ENCODE measurements at regions not wholly inside any gene's neighbourhood (a gene's known extent, or its start where the extent isn't known, plus 50 kb on each side); places are given as distances from the start of the nearest gene placed in this dataset.

DNA sequence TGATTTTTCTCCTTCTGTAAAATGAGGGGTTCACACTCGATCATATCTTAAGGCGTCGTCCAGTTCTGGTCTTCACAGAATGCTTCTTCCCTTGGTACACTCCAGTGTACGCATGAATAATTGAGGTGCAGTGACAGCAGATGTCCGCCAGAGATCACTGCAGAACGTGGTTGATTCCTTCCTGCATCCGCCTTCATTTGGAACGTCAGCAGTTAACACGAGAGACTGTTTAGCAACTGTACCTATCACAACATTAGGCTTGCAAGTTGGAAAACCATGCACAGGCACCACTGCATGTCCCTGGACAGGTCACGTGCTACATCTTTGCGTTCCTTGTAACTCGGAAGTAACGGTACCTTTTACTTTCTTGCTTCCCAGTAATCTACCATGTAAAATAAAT is 66.0 kb upstream of the GEMIN8 start (continued):
- no peak for TF ChIP-seq CSRNP2 (CRISPR knock-in tag; conservative IDR thresholded peaks at IDR 0.05; ENCODE audit: low read depth)

- Histone ChIP-seq H3K9me3 (ENCODE audit: low read length) (no peaks in the 10 kb centered on the region), H3K27ac (ENCODE audit: extremely low read length, insufficient read depth, low read length) (no peak overlapping the region), H3K4me2 (ENCODE audit: low read depth, low read length) (no peak overlapping the region), H4K20me1 (ENCODE audit: insufficient read depth, low read length) (no peaks in the 10 kb centered on the region), H3K4me1 (ENCODE audit: insufficient read depth, low read length) (no peaks in the 10 kb centered on the region), H3K4me3 (replicated peaks in 1 of 3; ENCODE audit: insufficient read depth in 1 of 3, low read depth in 2 of 3, low read length in 3 of 3) (no peak overlapping the region), H3K79me2 (ENCODE audit: insufficient read depth, low read length) (no peaks in the 10 kb centered on the region), H3K27me3 (ENCODE audit: control insufficient read depth in 1 of 2, insufficient read depth in 2 of 2, low read length in 2 of 2) (no peaks in the 10 kb centered on the region; a peak in 1 of 5 replicates), H2AFZ (ENCODE audit: low read length) (no peak overlapping the region), H3K9ac (ENCODE audit: insufficient read depth, low read depth, low read length) (no peak overlapping the region), H3K36me3 (replicated peaks in 1 of 2; ENCODE audit: control insufficient read depth in 1 of 2, insufficient read depth in 2 of 2, low read length in 2 of 2) (no peaks in the 10 kb centered on the region)
- intact Hi-C loops (cut with micrococcal nuclease; ENCODE audit: unreplicated experiment) (no loop called here), in situ Hi-C loops (cut with HindIII; ENCODE audit: extremely low pct_ligation_motif_present, low pct_unique_long_range_greater_than_20kb) (loop anchor here (25.0 kb wide), 2 partner anchors 443 to 1043 kb away; partner anchors contain the start of gene GLRA2)
- 6% methylated on average over 2 of the region's 2 CpGs for WGBS (ENCODE audit: low lambda C conversion rate)
- TF ChIP-seq TCF12 (IDR thresholded peaks at IDR 0.05), result no peak
- TF ChIP-seq TCF12 (CRISPR knock-in tag; IDR thresholded peaks at IDR 0.05), result no peak
- TF ChIP-seq ZNF552 (CRISPR knock-in tag; IDR thresholded peaks at IDR 0.05; ENCODE audit: borderline replicate concordance), result no peak
- TF ChIP-seq ZNF780A (CRISPR knock-in tag; IDR thresholded peaks at IDR 0.05), result no peak
- no peak for TF ChIP-seq ZNF503 (CRISPR knock-in tag; IDR thresholded peaks at IDR 0.05)
- no peak for TF ChIP-seq PHF21A (CRISPR knock-in tag; IDR thresholded peaks at IDR 0.05)
- ATAC-seq (no peak), DNase-seq (ENCODE audit: low spot score) (no peak), FAIRE-seq (no peak)
- ChIA-PET POLR2A (no interaction called here), CTCF (ENCODE audit: low intra/inter-chr PET ratio, low total read pairs) (no interaction called here)
- no TSS peak for BruUV-seq (replicated peaks)
Measured at GRCh38 chrX:14094191-14094590, 64.5 kb upstream of the GEMIN8 start.
